NCI-H2196 (cell line): ENCODE measurements at regions not wholly inside any gene's neighbourhood (a gene's known extent, or its start where the extent isn't known, plus 50 kb on each side); places are given as distances from the start of the nearest gene placed in this dataset.
"Not testable (repeated sequence)": the region's sequence is repeated elsewhere in the genome, so short reads cannot be mapped to it uniquely, and the experiment has no call there.

Experiments
- DNase-seq: peaks from one replicate; lab custom pipeline; 2025; ENCODE audit not compliant: unreplicated experiment; lab: John Stamatoyannopoulos, UW

DNA sequence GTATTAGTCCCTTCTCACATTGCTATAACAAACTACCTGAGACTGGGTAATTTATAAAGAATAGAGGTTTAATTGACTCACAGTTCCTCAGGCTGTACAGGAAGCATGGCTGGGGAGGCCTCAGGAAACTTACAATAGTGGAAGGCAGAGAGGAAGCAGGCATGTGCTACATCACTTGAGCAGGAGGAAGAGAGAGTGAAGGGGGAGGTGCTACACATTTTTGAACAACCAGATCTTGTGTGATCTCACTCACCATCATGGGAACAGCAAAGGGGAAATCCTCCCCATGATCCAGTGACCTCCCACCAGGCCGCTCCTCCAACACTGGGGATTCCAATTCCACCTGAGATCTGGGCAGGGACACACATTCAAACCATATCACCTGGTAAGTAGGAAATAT is 630.6 kb downstream of the QKI start:
- no peak for DNase-seq

DNA sequence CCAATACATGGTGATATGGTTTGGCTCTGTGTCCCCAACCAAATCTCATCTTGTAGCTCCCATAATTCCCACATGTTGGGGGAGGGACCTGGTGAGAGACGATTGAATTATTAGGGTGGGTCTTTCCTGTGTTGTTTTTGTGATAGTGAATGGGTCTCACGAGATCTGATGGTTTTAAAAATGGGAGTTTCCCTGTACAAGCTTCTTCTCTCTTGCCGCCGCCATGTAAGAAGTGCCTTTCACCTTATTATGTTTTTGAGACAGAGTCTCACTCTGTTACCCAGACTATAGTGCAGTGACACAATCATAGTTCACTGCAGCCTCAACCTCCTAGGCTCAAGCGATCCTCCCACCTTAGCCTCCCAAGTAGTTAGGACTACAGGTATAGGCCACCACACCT is 629.1 kb downstream of the QKI start:
- DNase-seq = not testable (repeated sequence)

DNA sequence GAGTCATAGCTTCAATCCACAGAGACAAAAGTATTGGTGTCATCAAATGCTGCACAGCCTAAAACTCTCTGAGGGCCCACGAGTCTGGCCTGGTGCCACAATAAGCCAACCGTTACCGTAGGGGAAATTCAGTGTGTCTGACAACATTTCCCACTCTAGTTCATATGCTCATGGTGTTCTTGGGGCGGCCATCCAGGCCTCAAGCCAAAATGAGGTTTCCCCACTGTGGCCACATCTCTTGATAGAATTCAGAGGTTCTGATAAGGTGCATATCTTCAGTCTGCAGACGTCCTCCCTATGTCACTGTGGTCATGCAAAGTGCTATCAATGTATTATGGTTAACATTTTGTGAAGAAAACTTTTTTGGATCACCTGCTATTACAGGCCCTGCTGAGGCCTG is 627.7 kb downstream of the QKI start:
- DNase-seq = no peak

DNA sequence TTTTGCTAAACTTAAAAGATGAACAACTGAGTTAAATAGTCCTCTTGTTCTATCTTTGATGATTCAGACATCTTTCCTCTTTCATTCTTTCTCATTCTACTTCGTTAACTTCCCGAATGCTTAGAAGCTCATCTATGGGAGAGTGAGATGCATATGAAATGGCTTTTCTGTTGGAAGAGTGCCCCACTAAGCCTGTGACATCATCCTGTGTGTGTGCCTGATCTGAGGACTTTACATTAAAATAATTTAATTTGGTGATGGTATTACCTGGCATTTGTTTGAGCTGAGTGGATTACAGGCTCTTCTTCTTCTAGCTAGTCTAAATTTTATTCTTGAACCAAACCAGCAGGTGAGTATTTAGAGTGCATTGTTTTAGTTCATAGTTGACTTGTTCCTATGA is 626.5 kb downstream of the QKI start:
- DNase-seq = no peak

GRCh38 chr6:164039954-164040375 is 625.4 kb downstream of the QKI start:
- no peak for DNase-seq

GRCh38 chr6:164037171-164037870 is 622.8 kb downstream of the QKI start:
- no peak for DNase-seq

DNA sequence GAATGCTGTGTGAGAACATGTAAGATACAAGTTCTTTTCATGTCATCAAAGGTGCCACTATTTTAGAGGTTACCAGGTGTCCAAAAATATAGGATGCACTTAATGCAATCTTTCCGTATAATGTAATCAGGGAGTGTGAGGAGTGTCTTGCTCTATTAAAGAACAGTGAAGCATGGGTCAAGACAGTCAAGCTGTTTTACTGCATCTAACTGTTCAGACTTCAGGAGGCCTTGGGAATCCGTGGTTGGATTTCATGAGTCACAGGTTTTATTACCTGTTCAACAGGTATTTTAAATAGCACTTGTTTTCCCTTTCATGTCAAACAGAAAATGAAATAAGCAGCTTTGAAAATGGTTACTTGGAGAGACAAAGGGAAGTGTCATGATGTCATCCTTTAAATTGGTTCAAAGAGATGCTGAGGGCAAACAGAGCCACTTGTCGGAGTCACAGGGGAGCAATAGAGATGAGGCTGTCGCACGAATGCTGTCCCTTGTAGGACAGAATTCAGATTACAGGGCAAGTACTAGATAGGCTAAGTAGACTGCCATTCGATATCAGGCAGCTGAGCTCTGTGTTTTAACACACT is 621.5 kb downstream of the QKI start:
- DNase-seq = no peak

- DNase-seq = no peak
These were observed 620.2 kb downstream of the QKI start for GRCh38 chr6:164034602-164035140.

- no peak for DNase-seq
These were observed 610.7 kb downstream of the QKI start for GRCh38 chr6:164025180-164025579.

- DNase-seq = no peak
These were observed 609.0 kb downstream of the QKI start for GRCh38 chr6:164023535-164023934.

GRCh38 chr6:164022632-164023031 is 608.1 kb downstream of the QKI start:
- DNase-seq = no peak

DNA sequence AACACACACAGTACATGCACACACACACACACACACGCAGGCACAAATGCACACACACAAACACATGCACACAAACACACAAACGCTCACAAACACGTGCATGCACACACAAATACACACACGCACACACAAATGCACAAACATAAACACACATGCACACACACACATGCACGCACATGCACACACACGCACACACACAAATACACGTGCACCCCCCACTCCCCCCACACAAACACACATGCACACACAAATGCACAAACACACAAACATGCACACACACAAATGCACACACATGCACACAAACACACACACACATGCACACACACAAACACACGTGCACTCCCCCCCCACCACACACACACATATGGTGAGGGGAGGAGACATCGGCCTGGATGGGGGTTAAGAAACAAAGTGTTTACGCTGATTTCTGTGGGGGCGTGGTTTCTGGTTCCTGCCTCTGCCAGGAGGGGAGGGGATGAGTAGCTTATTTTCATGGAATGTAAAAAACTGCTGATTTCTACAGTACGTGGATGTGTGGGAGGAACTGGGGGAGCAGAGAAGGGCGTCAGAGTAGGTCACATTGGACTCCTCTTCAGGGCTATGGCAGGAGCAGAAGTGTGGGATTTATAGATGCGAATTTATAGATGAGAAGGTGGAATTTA is 607.2 kb downstream of the QKI start:
- DNase-seq = no peak

GRCh38 chr6:164020142-164020541 is 605.6 kb downstream of the QKI start:
- DNase-seq = no peak

DNA sequence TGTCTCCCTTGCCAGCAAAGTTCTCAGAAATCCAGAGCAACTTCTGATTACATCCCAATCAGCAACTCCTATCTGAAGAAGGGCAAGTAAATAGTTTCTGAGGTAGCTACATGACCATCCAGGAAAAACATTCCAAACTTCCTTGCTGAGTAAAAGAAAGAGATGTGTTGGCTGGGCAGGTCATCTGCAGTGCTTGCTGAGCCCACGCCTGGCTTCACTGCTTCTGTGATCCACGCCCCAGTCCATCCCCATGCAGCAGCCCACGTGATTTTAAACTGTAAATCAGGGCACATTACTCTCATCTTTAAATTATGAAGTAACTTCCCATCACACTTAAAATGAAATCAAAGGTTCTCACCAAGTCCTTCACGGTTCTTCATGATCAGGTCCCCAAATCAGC is 603.6 kb downstream of the QKI start:
- DNase-seq = no peak

- no peak for DNase-seq
These were observed 601.5 kb downstream of the QKI start for GRCh38 chr6:164016056-164016455.

DNA sequence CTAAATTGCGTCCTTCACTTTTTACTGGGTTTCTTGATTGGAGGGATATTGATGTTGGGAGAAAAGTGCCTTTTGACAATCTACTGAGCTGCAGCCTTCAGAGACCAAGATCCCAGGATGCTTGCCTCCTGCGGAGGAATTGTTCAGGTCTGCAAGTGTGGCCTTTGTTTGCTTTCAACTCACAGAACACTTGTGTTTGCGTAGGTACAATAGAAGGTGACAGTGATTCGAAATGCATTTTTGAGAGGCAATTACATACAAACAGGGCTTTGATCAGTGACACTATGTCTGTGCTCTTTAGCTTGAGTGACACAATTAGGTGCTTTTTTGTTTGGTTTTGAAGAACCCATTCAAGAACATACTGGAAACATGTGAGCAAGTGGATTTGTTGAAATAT is 600.6 kb downstream of the QKI start:
- no peak for DNase-seq

DNA sequence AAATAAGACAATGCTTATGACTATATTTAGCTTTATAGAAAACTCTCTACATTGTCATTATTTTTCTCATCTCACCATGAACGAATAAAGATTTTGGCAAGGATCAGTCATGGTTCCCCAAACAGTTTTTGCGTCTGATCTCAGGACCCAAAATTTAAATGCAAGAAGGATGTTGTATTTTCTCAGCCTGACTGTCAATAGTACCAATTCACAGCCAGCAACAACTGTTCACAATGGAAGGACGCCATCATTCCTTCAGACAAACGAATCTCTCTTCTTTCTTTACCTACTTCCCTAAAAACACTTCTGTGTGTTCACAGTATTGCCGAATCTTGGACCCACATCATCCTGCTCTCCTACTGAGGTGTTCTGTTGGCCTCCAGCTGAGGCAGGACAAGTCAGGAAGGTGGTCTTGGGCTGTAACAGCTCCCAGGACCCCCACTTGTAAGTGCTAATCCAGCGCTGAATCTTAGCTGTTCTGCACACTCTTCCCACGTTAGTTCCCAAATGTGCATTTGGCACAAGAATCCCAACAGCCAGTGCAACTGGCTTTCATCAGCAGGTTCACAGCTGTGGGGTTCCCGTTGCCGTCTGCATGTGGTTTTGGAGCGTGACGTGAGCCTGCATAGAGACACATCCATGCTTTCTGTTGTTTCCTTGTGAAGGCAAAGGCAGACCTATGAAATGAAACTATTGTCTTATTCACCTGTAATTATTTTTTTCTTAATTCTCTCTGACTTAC is 600.0 kb downstream of the QKI start:
- DNase-seq = no peak

- no peak for DNase-seq
These were observed 599.1 kb downstream of the QKI start for GRCh38 chr6:164013480-164014208.

GRCh38 chr6:164011321-164011720 is 596.8 kb downstream of the QKI start:
- no peak for DNase-seq

GRCh38 chr6:164010441-164011103 is 596.1 kb downstream of the QKI start:
- no peak for DNase-seq
